GM13977 (cell line): ENCODE measurements at regions not wholly inside any gene's neighbourhood (a gene's known extent, or its start where the extent isn't known, plus 50 kb on each side); places are given as distances from the start of the nearest gene placed in this dataset.

Experiments used
- DNase-seq: peaks from one replicate; pipeline ENCODE4 v3.0.0; 2012; ENCODE audit warnings: low spot score
- in situ Hi-C: fragments of 300-500 bp; cut with MboI; formaldehyde crosslinking; loops from one replicate; pipeline ENCODE4 v1.12.0; 2022; ENCODE audit warnings: low sequenced_read_pairs, low pct_unique_long_range_greater_than_20kb, mixed read lengths, inconsistent platforms; ENCODE audit not compliant: unreplicated experiment
- TF ChIP-seq, protein P1 (sequence below): IDR thresholded peaks from 2 replicates; pipeline ENCODE4 v1.5.1; 2012; ENCODE audit warnings: mild to moderate bottlenecking, control low read depth; ENCODE audit not compliant: insufficient read depth; ENCODE audit errors: extremely low read depth, missing control alignments

DNA sequence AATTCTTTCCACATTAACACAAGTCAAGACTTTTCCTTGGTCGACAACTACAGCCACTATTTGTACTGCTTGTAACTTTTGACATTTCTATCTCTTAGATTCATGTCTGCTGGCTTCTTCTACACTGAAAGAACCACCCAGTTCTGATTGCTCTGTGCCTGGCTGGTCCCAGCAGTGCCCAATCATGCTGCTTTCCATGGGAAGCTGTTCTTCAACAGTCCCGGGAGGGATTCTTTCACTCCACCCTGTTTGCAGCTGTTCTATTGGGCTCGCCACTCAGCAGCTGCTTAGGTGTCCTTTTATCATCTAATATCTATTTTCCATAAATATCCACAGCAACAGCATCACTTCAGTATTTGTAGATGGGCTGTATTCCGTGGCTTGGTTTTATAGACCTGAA lies 471.1 kb upstream of the SMIM21 start:
- DNase-seq: no peak
- TF ChIP-seq, protein P1, sequence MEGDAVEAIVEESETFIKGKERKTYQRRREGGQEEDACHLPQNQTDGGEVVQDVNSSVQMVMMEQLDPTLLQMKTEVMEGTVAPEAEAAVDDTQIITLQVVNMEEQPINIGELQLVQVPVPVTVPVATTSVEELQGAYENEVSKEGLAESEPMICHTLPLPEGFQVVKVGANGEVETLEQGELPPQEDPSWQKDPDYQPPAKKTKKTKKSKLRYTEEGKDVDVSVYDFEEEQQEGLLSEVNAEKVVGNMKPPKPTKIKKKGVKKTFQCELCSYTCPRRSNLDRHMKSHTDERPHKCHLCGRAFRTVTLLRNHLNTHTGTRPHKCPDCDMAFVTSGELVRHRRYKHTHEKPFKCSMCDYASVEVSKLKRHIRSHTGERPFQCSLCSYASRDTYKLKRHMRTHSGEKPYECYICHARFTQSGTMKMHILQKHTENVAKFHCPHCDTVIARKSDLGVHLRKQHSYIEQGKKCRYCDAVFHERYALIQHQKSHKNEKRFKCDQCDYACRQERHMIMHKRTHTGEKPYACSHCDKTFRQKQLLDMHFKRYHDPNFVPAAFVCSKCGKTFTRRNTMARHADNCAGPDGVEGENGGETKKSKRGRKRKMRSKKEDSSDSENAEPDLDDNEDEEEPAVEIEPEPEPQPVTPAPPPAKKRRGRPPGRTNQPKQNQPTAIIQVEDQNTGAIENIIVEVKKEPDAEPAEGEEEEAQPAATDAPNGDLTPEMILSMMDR: no peak
- in situ Hi-C loops: no loop called here

DNA sequence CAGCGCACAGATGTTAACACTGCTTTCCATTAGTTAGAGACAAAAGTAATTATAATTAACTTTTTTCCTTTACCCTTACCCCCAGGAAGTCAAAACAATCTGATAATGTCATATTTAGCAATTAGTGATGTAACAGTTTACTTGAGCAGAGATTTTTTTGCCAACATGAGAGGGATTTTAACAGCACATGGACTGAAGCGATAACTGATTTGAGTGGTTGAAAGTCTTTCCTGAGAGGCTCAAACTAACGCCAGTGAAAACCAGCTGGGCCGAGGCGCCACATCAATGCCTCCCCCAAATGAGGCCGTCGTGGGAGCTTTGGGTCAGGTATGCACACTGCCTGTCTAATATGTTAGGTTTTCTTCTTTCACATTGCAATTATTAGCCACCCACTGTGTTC lies 469.9 kb upstream of the SMIM21 start:
- in situ Hi-C loops: no loop called here
- TF ChIP-seq, protein P1: no peak

DNA sequence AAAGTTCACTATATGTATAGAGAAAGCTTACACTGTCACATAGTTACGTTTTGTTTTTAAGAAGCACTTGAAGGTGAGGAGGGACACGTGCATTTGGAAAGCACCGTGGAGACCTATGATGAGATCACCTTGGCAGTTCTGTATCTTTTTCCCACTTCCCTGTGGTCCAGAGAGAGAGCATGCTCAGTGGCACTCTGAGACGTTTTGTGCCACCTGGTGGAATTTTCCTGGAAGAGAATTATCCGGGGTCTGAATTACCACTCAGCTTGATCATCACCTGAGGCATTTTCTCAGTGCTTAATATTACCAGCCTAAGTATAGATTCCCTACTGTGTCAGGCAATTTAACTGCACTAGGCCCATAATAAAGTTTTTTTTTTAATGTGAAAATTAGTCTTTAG lies 469.4 kb upstream of the SMIM21 start:
- in situ Hi-C loops: no loop called here
- no peak for DNase-seq
- TF ChIP-seq, protein P1: no peak

More for the DNA sequence above, 469.9 kb upstream of the SMIM21 start:
- no peak for DNase-seq

DNA sequence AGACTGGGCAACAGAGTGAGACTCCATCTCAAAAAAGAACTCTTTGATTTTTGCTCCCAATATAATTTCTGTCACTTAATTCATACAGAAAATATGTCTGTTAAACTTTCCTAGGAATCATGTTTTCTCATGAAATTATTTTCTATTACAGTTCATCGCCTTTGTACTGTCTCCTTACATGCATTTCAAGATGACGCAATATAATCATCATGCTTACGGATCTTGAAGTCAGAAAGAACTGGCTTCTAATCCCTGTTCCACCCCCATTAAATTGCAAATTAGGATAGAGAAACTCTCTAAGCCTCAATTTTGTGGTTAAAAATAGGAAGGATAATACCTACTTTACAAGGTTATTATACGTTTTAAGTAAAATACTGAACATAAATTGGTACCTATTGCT lies 467.6 kb upstream of the SMIM21 start:
- DNase-seq: no peak
- in situ Hi-C loops: no loop called here
- TF ChIP-seq, protein P1: no peak

GRCh38 chr18:75884728-75885127 lies 457.2 kb upstream of the SMIM21 start:
- TF ChIP-seq, protein P1: no peak
- DNase-seq: no peak
- in situ Hi-C loops: no loop called here

- in situ Hi-C loops: no loop called here
- TF ChIP-seq, protein P1: no peak
- DNase-seq: no peak
Measured at GRCh38 chr18:75880925-75881504, 453.5 kb upstream of the SMIM21 start.
